CD4-positive, alpha-beta T cell (primary cell): ENCODE measurements at regions not wholly inside any gene's neighbourhood (a gene's known extent, or its start where the extent isn't known, plus 50 kb on each side); places are given as distances from the start of the nearest gene placed in this dataset.

Source experiments
- ATAC-seq: fragments of 200-7000 bp; cut with Tn5 transposase; one replicate; pipeline ENCODE4 v1.10.0; 2022; ENCODE audit warnings: mild to moderate bottlenecking; ENCODE audit not compliant: poor library complexity
- CTCF ChIA-PET: fragments of 350-600 bp; sonication (Branson Sonifier 250); formaldehyde crosslinking; loops from one replicate; lab custom pipeline; 2021; ENCODE audit warnings: antibody characterized with exemption, inconsistent platforms; lab: Charles Lee
- POLR2A ChIA-PET: fragments of 350-600 bp; sonication (Branson Sonifier 250); formaldehyde crosslinking; loops from one replicate; lab custom pipeline; 2021; ENCODE audit warnings: antibody characterized with exemption, inconsistent platforms; lab: Charles Lee
- DNase-seq, 14 experiments: peaks; one replicate each; pipeline ENCODE4 v3.0.0-alpha.2; 2013 to 2020; ENCODE audit warnings: mixed read lengths in 2 of 14
- H3K27ac ChIP-seq, 2 donors: one replicate each; pipeline versions ENCODE4 v1.5.1 to v1.7.0; 2013; ENCODE audit warnings: low read length in 2 of 2, low read depth in 1 of 2, mild to moderate bottlenecking in 1 of 2
- H3K27me3 ChIP-seq, 2 experiments: 1 replicate in 1 of 2; 2 replicates in 1 of 2; pipeline versions ENCODE4 v1.6.1 to v1.7.0; 2013; ENCODE audit warnings: low read length in 2 of 2, control low read depth in 1 of 2, mild to moderate bottlenecking in 1 of 2, moderate library complexity in 1 of 2; ENCODE audit not compliant: insufficient read depth in 2 of 2, control insufficient read depth in 1 of 2
- H3K36me3 ChIP-seq: one replicate; pipeline ENCODE4 v1.6.1; 2013; ENCODE audit warnings: low read length, control low read depth; ENCODE audit not compliant: insufficient read depth
- H3K4me1 ChIP-seq: one replicate; pipeline ENCODE4 v1.6.1; 2013; ENCODE audit warnings: low read length, control low read depth; ENCODE audit not compliant: insufficient read depth
- H3K4me3 ChIP-seq: one replicate; pipeline ENCODE4 v1.5.1; 2013; ENCODE audit warnings: mild to moderate bottlenecking, low read length, moderate library complexity
- H3K9me3 ChIP-seq, 2 experiments: 1 replicate in 1 of 2; 2 replicates in 1 of 2; pipeline versions ENCODE4 v1.6.1 to v1.7.0; 2013; ENCODE audit warnings: low read length in 2 of 2, mild to moderate bottlenecking in 2 of 2, control low read depth in 1 of 2, moderate library complexity in 1 of 2; ENCODE audit not compliant: control insufficient read depth in 1 of 2, insufficient read depth in 1 of 2
- H3K27ac Mint-ChIP-seq: one replicate; pipeline ENCODE4 v1.8.0; 2020; ENCODE audit warnings: mixed read lengths
- H3K27me3 Mint-ChIP-seq: one replicate; pipeline ENCODE4 v1.8.0; 2021; ENCODE audit warnings: mixed read lengths
- H3K36me3 Mint-ChIP-seq: one replicate; pipeline ENCODE4 v1.8.0; 2021; ENCODE audit warnings: low read depth, mixed read lengths
- H3K4me1 Mint-ChIP-seq: one replicate; pipeline ENCODE4 v1.8.0; 2021; ENCODE audit warnings: low read depth, mixed read lengths
- H3K4me3 Mint-ChIP-seq: one replicate; pipeline ENCODE4 v1.8.0; 2020; ENCODE audit warnings: mild to moderate bottlenecking, mixed read lengths
- H3K9me3 Mint-ChIP-seq: one replicate; pipeline ENCODE4 v1.8.0; 2020; ENCODE audit warnings: mixed read lengths
- intact Hi-C, 2 experiments: fragments of 100-400 bp; cut with DNase I in 1 of 2; cut with micrococcal nuclease in 1 of 2; formaldehyde crosslinking; loops; one replicate each; pipeline versions ENCODE4 v1.15.1 to v1.9.0; 2023 to 2025; cut with DNase I, micrococcal nuclease
- TF ChIP-seq, protein P1 (sequence below): fragments of 200-600 bp; IDR thresholded peaks from one replicate; pipeline ENCODE4 v1.8.0; 2022; ENCODE audit warnings: antibody characterized with exemption, mild to moderate bottlenecking

DNA sequence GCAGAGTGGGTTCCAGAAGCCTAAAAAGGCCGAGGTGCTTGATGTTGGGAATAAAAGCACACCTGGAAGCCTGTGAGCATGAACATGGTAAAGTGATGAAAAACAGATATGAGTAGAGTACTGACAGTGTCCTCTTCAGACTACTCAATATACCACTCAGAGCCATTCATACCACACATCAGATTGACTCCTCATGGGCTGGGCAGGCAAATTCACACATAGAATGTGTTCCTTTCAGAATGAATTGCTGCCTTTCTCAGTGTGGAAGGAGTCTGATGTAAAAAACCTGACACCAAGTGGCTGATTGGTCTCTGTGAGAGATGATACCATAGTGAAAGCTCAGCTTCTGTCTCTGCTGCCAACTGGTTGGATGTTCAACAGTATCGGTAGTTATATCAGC, 442.7 kb downstream of the RAPGEF2 start:
- no peak overlapping the region for H3K27ac ChIP-seq
- ATAC-seq (no peak), DNase-seq (no peak)
- TF ChIP-seq, protein P1, sequence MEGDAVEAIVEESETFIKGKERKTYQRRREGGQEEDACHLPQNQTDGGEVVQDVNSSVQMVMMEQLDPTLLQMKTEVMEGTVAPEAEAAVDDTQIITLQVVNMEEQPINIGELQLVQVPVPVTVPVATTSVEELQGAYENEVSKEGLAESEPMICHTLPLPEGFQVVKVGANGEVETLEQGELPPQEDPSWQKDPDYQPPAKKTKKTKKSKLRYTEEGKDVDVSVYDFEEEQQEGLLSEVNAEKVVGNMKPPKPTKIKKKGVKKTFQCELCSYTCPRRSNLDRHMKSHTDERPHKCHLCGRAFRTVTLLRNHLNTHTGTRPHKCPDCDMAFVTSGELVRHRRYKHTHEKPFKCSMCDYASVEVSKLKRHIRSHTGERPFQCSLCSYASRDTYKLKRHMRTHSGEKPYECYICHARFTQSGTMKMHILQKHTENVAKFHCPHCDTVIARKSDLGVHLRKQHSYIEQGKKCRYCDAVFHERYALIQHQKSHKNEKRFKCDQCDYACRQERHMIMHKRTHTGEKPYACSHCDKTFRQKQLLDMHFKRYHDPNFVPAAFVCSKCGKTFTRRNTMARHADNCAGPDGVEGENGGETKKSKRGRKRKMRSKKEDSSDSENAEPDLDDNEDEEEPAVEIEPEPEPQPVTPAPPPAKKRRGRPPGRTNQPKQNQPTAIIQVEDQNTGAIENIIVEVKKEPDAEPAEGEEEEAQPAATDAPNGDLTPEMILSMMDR: no peak
- H3K9me3 Mint-ChIP-seq: no peaks in the 10 kb centered on the region
- intact Hi-C loops: no loop called here
- H3K27me3 ChIP-seq: no peaks in the 10 kb centered on the region
- H3K4me1 Mint-ChIP-seq: no peaks in the 10 kb centered on the region
- H3K4me1 ChIP-seq: no peaks in the 10 kb centered on the region
- H3K4me3 Mint-ChIP-seq: no peak overlapping the region
- POLR2A ChIA-PET: no interaction called here
- H3K4me3 ChIP-seq: no peak overlapping the region
- no peaks in the 10 kb centered on the region for H3K27me3 Mint-ChIP-seq
- H3K36me3 ChIP-seq: no peaks in the 10 kb centered on the region
- CTCF ChIA-PET: no interaction called here
- no peaks in the 10 kb centered on the region for H3K36me3 Mint-ChIP-seq
- H3K9me3 ChIP-seq: peaks cover 0 to 3% of the 10 kb centered on the region in 2 experiments
- no peak overlapping the region for H3K27ac Mint-ChIP-seq

DNA sequence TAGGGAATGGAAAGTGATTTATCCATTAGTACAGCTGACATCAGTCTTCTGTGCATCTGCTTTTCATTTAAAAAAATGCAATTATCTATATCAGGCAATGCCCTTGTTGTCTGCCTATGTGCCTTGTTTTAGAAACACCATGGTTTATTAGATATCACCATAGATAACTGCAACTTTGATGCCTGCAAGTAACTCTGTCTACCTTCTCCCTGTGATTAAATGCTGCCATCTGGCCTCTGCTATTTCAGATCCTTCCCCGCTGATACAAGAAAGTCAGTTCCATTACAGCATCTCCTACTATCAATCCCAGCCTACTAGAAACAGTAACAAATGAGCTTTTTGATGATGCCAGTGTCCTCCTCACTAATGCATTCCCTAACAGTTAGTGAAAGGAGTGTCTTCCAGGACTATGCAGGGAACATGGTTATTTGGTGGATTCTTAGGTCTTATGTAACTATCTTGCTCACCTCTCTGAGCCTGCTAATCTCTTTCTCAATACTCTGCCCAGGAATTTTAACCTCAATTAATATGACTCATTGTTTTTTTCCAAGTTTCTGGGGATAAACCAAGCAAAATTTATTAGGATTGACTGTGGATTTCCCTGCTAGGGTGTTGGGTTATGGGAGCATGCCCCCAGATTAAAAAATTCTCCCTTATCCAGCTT, 444.9 kb downstream of the RAPGEF2 start:
- Mint-ChIP-seq H3K4me3 (no peak overlapping the region), H3K4me1 (no peaks in the 10 kb centered on the region), H3K27me3 (no peaks in the 10 kb centered on the region), H3K36me3 (no peaks in the 10 kb centered on the region), H3K27ac (no peak overlapping the region), H3K9me3 (no peaks in the 10 kb centered on the region)
- POLR2A ChIA-PET: no interaction called here
- ATAC-seq (no peak), DNase-seq (no peak)
- H3K27me3 ChIP-seq: no peaks in the 10 kb centered on the region
- H3K4me3 ChIP-seq: no peak overlapping the region
- H3K9me3 ChIP-seq: peaks cover 0 to 3% of the 10 kb centered on the region in 2 experiments
- TF ChIP-seq, protein P1: no peak
- intact Hi-C loops: no loop called here
- no peaks in the 10 kb centered on the region for H3K4me1 ChIP-seq
- no peak overlapping the region for H3K27ac ChIP-seq
- CTCF ChIA-PET: no interaction called here
- no peaks in the 10 kb centered on the region for H3K36me3 ChIP-seq

DNA sequence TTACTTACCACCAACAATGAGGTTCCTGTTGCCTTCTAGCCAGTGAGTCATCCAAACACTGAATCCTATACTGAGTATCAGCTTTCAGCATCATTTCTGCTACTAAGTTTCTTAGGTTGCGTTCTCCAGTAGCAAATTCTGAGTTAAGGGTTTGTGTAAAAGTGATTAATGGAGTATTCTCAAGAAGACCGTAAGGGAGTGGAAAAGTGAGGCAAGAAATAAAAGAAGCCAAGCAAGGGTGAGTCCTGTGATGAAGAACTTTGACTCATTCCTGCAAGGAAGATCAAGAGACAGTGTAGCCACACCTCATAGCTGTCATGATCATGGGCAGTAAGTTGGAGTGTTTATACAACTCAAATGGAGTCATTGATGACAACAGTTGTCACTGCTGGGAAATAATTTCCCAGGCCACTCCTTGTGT, 446.2 kb downstream of the RAPGEF2 start:
- H3K27ac Mint-ChIP-seq: no peak overlapping the region
- H3K4me1 Mint-ChIP-seq: no peaks in the 10 kb centered on the region
- no peak overlapping the region for H3K27ac ChIP-seq
- intact Hi-C loops: no loop called here
- no peaks in the 10 kb centered on the region for H3K36me3 ChIP-seq
- TF ChIP-seq, protein P1: no peak
- DNase-seq (no peak), ATAC-seq (no peak)
- H3K4me3 Mint-ChIP-seq: no peak overlapping the region
- H3K27me3 ChIP-seq: no peaks in the 10 kb centered on the region
- H3K27me3 Mint-ChIP-seq: no peaks in the 10 kb centered on the region
- ChIA-PET CTCF (no interaction called here), POLR2A (no interaction called here)
- no peaks in the 10 kb centered on the region for H3K9me3 ChIP-seq
- H3K9me3 Mint-ChIP-seq: no peaks in the 10 kb centered on the region
- H3K4me1 ChIP-seq: no peaks in the 10 kb centered on the region
- H3K4me3 ChIP-seq: no peak overlapping the region
- H3K36me3 Mint-ChIP-seq: no peaks in the 10 kb centered on the region
